H1 (cell line): ENCODE measurements at regions not wholly inside any gene's neighbourhood (a gene's known extent, or its start where the extent isn't known, plus 50 kb on each side); places are given as distances from the start of the nearest gene placed in this dataset.

Source experiments
- KDM5A ChIP-seq: fragments of 200-600 bp; IDR thresholded peaks from 2 replicates; pipeline ENCODE4 v1.7.1; 2012; ENCODE audit warnings: mild to moderate bottlenecking, low read length, inconsistent platforms, mixed read lengths
- NANOG ChIP-seq: IDR thresholded peaks from 2 replicates; pipeline ENCODE4 v1.6.1; 2011; ENCODE audit warnings: low read length, low read depth, mild to moderate bottlenecking, inconsistent platforms; ENCODE audit not compliant: insufficient read depth, poor library complexity, severe bottlenecking
- TF ChIP-seq, protein P1 (sequence below): IDR thresholded peaks from 2 replicates; pipeline ENCODE4 v1.6.1; 2012; ENCODE audit warnings: inconsistent platforms

DNA sequence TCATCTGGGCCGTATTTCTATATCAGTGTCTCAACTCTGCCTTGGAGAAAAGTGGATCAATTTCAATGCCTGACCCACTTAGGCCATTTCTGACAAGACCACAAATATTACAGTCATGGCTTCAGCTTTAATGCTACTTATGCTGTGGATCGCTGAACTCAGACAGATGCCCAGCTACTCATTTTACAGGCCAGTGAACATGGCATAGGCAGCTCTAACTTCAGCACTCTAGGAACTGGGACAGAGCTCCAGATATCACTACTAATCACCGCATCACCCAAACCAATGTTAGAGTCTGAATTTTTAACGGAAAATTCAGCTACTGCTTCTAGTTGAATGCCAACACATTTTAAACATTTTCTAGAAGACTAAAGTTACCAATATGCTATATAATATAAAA is 809.6 kb upstream of the FRG1 start (continued):
- TF ChIP-seq, protein P1, sequence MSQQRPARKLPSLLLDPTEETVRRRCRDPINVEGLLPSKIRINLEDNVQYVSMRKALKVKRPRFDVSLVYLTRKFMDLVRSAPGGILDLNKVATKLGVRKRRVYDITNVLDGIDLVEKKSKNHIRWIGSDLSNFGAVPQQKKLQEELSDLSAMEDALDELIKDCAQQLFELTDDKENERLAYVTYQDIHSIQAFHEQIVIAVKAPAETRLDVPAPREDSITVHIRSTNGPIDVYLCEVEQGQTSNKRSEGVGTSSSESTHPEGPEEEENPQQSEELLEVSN = no peak
- TF ChIP-seq KDM5A = no peak
- no peak for TF ChIP-seq NANOG
- TF ChIP-seq, all 59 proteins: peak for 0
